HG03378 (cell line): ENCODE measurements at regions not wholly inside any gene's neighbourhood (a gene's known extent, or its start where the extent isn't known, plus 50 kb on each side); places are given as distances from the start of the nearest gene placed in this dataset.
"Not testable (repeated sequence)": the region's sequence is repeated elsewhere in the genome, so short reads cannot be mapped to it uniquely, and the experiment has no call there.

Experiments used
- ATAC-seq: cut with Tn5 transposase; IDR thresholded peaks from one replicate; pipeline ENCODE4 v1.9.1; 2021; ENCODE audit warnings: mild to moderate bottlenecking, moderate library complexity; ENCODE audit not compliant: unreplicated experiment

- ATAC-seq, result not testable (repeated sequence)
Observed at GRCh38 chrX:144188489-144188888, 304.6 kb downstream of the UBE2NL start.

GRCh38 chrX:144197057-144197456 is 313.2 kb downstream of the UBE2NL start:
- not testable (repeated sequence) for ATAC-seq

- not testable (repeated sequence) for ATAC-seq
Observed at GRCh38 chrX:144202726-144203125, 318.9 kb downstream of the UBE2NL start.

- ATAC-seq, result not testable (repeated sequence)
Observed at GRCh38 chrX:144208360-144209024, 324.6 kb downstream of the UBE2NL start.

- no peak for ATAC-seq
Observed at GRCh38 chrX:144214651-144215050, 330.8 kb downstream of the UBE2NL start.

- no peak for ATAC-seq
Observed at GRCh38 chrX:144219035-144219434, 335.2 kb downstream of the UBE2NL start.

GRCh38 chrX:144231116-144231785 is 347.4 kb downstream of the UBE2NL start:
- not testable (repeated sequence) for ATAC-seq

GRCh38 chrX:144253356-144253755 is 369.5 kb downstream of the UBE2NL start:
- ATAC-seq, result no peak

GRCh38 chrX:144259054-144259453 is 375.2 kb downstream of the UBE2NL start:
- ATAC-seq, result no peak

- ATAC-seq, result no peak
Observed at GRCh38 chrX:144265641-144266040, 381.8 kb downstream of the UBE2NL start.

GRCh38 chrX:144275367-144275766 is 391.5 kb downstream of the UBE2NL start:
- ATAC-seq, result no peak

- no peak for ATAC-seq
Observed at GRCh38 chrX:144275843-144276242, 392.0 kb downstream of the UBE2NL start.

GRCh38 chrX:144293229-144293628 is 409.4 kb downstream of the UBE2NL start:
- no peak for ATAC-seq

GRCh38 chrX:144295921-144296320 is 412.1 kb downstream of the UBE2NL start:
- no peak for ATAC-seq

- ATAC-seq, result no peak
Observed at GRCh38 chrX:144297221-144297620, 413.4 kb downstream of the UBE2NL start.

- ATAC-seq, result no peak
Observed at GRCh38 chrX:144327495-144327894, 443.6 kb downstream of the UBE2NL start.

GRCh38 chrX:144333429-144333828 is 449.6 kb downstream of the UBE2NL start:
- ATAC-seq, result no peak

GRCh38 chrX:144334577-144334976 is 450.7 kb downstream of the UBE2NL start:
- ATAC-seq, result no peak

GRCh38 chrX:144335402-144335801 is 451.5 kb downstream of the UBE2NL start:
- no peak for ATAC-seq

- no peak for ATAC-seq
Observed at GRCh38 chrX:144379156-144379555, 495.3 kb downstream of the UBE2NL start.

GRCh38 chrX:144388738-144389137 is 504.9 kb downstream of the UBE2NL start:
- no peak for ATAC-seq
